Breast epithelium (tissue), 3 donors: ENCODE measurements at regions not wholly inside any gene's neighbourhood (a gene's known extent, or its start where the extent isn't known, plus 50 kb on each side); places are given as distances from the start of the nearest gene placed in this dataset.

ENCODE experiments used
- POLR2AphosphoS5 ChIP-seq, 3 donors: sonication (generic); formaldehyde crosslinking; IDR thresholded peaks; one replicate each; pipeline ENCODE4 v1.6.1; 2017; ENCODE audit warnings: antibody characterized with exemption in 3 of 3
- TF ChIP-seq, protein P1 (sequence below), 3 donors: fragments of 450-650 bp; IDR thresholded peaks; one replicate each; pipeline ENCODE4 v1.5.1; 2016 to 2017; ENCODE audit warnings: antibody characterized with exemption in 3 of 3, mild to moderate bottlenecking in 3 of 3, moderate library complexity in 3 of 3

DNA sequence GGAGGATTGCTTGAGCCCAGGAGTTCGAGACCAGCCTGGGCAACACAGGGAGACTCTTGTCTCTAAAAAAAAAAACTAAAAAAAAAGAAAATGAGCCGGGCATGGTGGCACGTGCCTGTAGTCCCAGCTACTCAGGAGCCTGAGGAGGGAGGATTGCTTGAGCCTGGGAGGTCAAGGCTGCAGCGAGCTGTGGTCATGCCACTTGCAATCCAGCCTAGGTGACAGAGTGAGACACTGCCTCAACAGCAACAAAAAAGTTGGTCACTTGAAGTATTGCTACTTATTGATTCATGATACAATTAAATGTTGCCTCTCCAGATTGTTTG is 57.9 kb upstream of the CXADR start:
- TF ChIP-seq, protein P1, sequence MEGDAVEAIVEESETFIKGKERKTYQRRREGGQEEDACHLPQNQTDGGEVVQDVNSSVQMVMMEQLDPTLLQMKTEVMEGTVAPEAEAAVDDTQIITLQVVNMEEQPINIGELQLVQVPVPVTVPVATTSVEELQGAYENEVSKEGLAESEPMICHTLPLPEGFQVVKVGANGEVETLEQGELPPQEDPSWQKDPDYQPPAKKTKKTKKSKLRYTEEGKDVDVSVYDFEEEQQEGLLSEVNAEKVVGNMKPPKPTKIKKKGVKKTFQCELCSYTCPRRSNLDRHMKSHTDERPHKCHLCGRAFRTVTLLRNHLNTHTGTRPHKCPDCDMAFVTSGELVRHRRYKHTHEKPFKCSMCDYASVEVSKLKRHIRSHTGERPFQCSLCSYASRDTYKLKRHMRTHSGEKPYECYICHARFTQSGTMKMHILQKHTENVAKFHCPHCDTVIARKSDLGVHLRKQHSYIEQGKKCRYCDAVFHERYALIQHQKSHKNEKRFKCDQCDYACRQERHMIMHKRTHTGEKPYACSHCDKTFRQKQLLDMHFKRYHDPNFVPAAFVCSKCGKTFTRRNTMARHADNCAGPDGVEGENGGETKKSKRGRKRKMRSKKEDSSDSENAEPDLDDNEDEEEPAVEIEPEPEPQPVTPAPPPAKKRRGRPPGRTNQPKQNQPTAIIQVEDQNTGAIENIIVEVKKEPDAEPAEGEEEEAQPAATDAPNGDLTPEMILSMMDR (IDR thresholded peaks at IDR 0.05) = no peak
- TF ChIP-seq POLR2AphosphoS5 (IDR thresholded peaks at IDR 0.05) = no peak
